BJ (cell line): ENCODE measurements at regions not wholly inside any gene's neighbourhood (a gene's known extent, or its start where the extent isn't known, plus 50 kb on each side); places are given as distances from the start of the nearest gene placed in this dataset.

ENCODE experiments used
- CTCF ChIA-PET: fragments of 350-600 bp; formaldehyde crosslinking; extraction: SDS; loops from one replicate; lab custom pipeline; 2021; ENCODE audit warnings: antibody characterized with exemption, inconsistent platforms; lab: Yijun Ruan, JAX
- POLR2A ChIA-PET: fragments of 300-600 bp; sonication (Branson Sonifier 250); formaldehyde crosslinking; extraction: SDS; loops from one replicate; lab custom pipeline; 2021; ENCODE audit warnings: antibody characterized with exemption; lab: Charles Lee
- DNase-seq: peaks from one replicate; pipeline ENCODE4 v3.0.0-alpha.2; 2011; ENCODE audit warnings: low read depth
- H3K27me3 ChIP-seq: 2 replicates; pipeline ENCODE4 v1.6.0; 2011; ENCODE audit warnings: low read length; ENCODE audit not compliant: control insufficient read depth, insufficient read depth
- H3K36me3 ChIP-seq: 2 replicates; pipeline ENCODE4 v1.5.1; 2011; ENCODE audit warnings: low read length; ENCODE audit not compliant: control insufficient read depth, insufficient read depth
- H3K4me3 ChIP-seq: 2 replicates; pipeline ENCODE4 v1.5.1; 2011; ENCODE audit warnings: low read depth, mild to moderate bottlenecking, control low read depth, low read length
- CTCF ChIP-seq: IDR thresholded peaks from 2 replicates; pipeline ENCODE4 v1.5.1; 2011; ENCODE audit warnings: low read depth, mild to moderate bottlenecking, control low read depth, inconsistent platforms, low read length, moderate library complexity; ENCODE audit not compliant: insufficient read depth

GRCh38 chr2:128505575-128506526 is 187.2 kb upstream of the HS6ST1 start:
- ChIA-PET CTCF (interaction anchor here (0.5 to 1.6 kb wide), 2 partner anchors 183 to 432 kb away, joined by 3 to 4 read pairs; no protein-coding TSS in a partner anchor), POLR2A (no interaction called here)
- H3K27me3 ChIP-seq: peaks cover 2% of the 10 kb centered on the region; the same call in 1 of the 2 replicates
- no peak for TF ChIP-seq CTCF
- H3K36me3 ChIP-seq: no peaks in the 10 kb centered on the region
- no peak for DNase-seq
- H3K4me3 ChIP-seq: no peak overlapping the region

- DNase-seq: no peak
- POLR2A ChIA-PET: no interaction called here
- no peaks in the 10 kb centered on the region for H3K36me3 ChIP-seq
- H3K27me3 ChIP-seq: peaks cover 2% of the 10 kb centered on the region; the same call in 1 of the 2 replicates
- no peak overlapping the region for H3K4me3 ChIP-seq
- TF ChIP-seq CTCF: no peak
- CTCF ChIA-PET: interaction anchor here (1.6 kb wide), 1 partner anchor 183 kb away, joined by 4 read pairs; no protein-coding TSS in a partner anchor
These were observed 187.9 kb upstream of the HS6ST1 start for GRCh38 chr2:128506534-128506933.

GRCh38 chr2:128510701-128511397 is 192.2 kb upstream of the HS6ST1 start:
- DNase-seq: no peak
- no peak overlapping the region for H3K4me3 ChIP-seq
- ChIA-PET CTCF (interaction anchor here (0.6 kb wide), 1 partner anchor 447 kb away, joined by 3 read pairs; no protein-coding TSS in a partner anchor), POLR2A (no interaction called here)
- TF ChIP-seq CTCF: no peak
- peaks cover 2% of the 10 kb centered on the region; the same call in 1 of the 2 replicates for H3K27me3 ChIP-seq
- no peaks in the 10 kb centered on the region for H3K36me3 ChIP-seq

- POLR2A ChIA-PET: no interaction called here
- Histone ChIP-seq H3K36me3 (no peaks in the 10 kb centered on the region), H3K4me3 (no peak overlapping the region), H3K27me3 (no peaks in the 10 kb centered on the region)
- CTCF ChIA-PET: no interaction called here
- TF ChIP-seq CTCF: no peak
- no peak for DNase-seq
These were observed 193.2 kb upstream of the HS6ST1 start for GRCh38 chr2:128511731-128512378.
